ENCODE measurements at regions not wholly inside any gene's neighbourhood (a gene's known extent, or its start where the extent isn't known, plus 50 kb on each side); places are given as distances from the start of the nearest gene placed in this dataset.

DNA sequence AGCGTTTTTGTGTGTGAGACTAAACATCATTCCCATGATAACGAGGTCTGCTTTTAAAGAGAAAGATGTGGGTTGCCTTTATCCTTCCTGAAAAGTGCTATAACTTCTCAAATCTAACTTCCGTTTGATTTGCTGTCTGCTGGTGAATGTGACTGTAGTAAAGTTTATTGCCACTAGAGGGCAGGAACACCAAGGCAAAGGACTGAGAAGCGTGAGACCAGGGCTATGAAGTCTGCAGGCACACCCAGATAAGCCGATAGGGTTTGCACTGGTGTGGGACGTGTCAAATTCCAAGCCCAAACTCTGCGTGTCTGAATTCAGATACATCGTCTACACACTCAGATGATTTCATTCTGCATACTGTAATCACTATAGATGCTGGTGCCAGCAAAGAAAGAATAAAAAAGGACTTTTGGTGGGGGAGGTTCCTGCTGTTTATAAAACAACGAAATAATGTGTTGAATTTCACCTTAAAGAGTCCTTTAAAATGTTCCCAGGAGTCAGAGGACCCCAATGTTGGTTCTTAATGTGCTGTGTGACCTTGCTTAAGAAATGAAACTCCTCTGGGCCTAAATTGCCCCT lies 87.2 kb downstream of the PTTG1 start:
- no peak overlapping the region for H3K27ac ChIP-seq (ENCODE audit: low read length)
- H3K9me3 ChIP-seq (replicated peaks; ENCODE audit: control insufficient read depth, low read depth, low read length): no peaks in the 10 kb centered on the region
- H3K36me3 ChIP-seq (ENCODE audit: control insufficient read depth, insufficient read depth, low read length): no peaks in the 10 kb centered on the region
- peak; percentile 88 for DNase-seq
- H3K4me1 ChIP-seq (ENCODE audit: control insufficient read depth, insufficient read depth, low read length): peaks cover 4% of the 10 kb centered on the region
- peaks cover 5% of the 10 kb centered on the region for H3K27me3 ChIP-seq (ENCODE audit: control insufficient read depth, insufficient read depth, low read length)
- WGBS (ENCODE audit: insufficient coverage): 50% methylated on average over 2 of the region's 9 CpGs
- no peak overlapping the region for H3K4me3 ChIP-seq (ENCODE audit: low read length)

DNA sequence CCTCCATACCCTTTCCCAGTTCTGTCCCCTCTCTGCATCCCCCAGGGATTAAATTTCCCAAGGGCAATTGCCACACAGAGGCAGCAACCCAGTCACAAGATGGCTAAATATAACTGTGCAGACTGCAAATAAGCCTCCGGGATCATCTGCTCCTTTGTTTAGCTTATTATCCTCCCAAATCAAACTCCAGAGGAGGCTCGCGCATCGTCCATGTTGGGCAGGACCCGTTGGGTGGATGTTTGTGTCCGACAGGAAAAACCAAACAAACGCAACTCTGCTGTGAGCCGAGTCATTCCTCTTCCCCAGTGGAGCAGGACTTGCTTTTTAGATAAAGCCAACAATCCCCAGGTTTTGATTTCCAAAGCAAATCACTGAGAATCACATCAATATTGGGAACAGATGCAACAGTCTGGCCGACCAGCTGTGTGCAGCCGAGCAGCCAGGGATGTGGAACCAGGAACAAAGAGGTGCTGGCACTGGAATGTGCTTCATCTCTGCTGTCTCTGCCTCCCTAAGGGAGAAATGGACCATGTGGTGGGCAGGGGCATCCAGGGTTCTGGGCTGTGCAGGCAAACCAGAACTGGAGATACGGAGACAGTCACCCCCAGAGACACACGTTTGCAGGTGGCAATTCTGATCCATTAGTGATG lies 89.8 kb downstream of the PTTG1 start:
- Histone ChIP-seq H3K27ac (ENCODE audit: low read length) (no peak overlapping the region), H3K27me3 (ENCODE audit: control insufficient read depth, insufficient read depth, low read length) (peaks cover 5% of the 10 kb centered on the region), H3K9me3 (replicated peaks; ENCODE audit: control insufficient read depth, low read depth, low read length) (no peaks in the 10 kb centered on the region), H3K4me3 (ENCODE audit: low read length) (no peak overlapping the region), H3K4me1 (ENCODE audit: control insufficient read depth, insufficient read depth, low read length) (peaks cover 2% of the 10 kb centered on the region), H3K36me3 (ENCODE audit: control insufficient read depth, insufficient read depth, low read length) (no peaks in the 10 kb centered on the region)
- 64% methylated on average over 12 of the region's 12 CpGs for WGBS (ENCODE audit: insufficient coverage)
- DNase-seq: no peak
